ACC112 (cell line): ENCODE measurements at regions not wholly inside any gene's neighbourhood (a gene's known extent, or its start where the extent isn't known, plus 50 kb on each side); places are given as distances from the start of the nearest gene placed in this dataset.

ENCODE experiments used
- H2AFZ ChIP-seq: fragments of 200-600 bp; sonication (generic); one replicate; pipeline ENCODE4 v1.6.0; 2017; ENCODE audit warnings: antibody characterized with exemption, low read length; ENCODE audit not compliant: unreplicated experiment
- H3K27ac ChIP-seq: fragments of 200-600 bp; sonication (generic); 2 replicates; pipeline ENCODE4 v1.5.1; 2014; ENCODE audit warnings: low read depth, mild to moderate bottlenecking, antibody characterized with exemption, low read length, moderate library complexity
- H3K27me3 ChIP-seq: fragments of 200-600 bp; sonication (generic); 2 replicates; pipeline ENCODE4 v1.6.1; 2014; ENCODE audit warnings: mild to moderate bottlenecking, antibody characterized with exemption, low read length, moderate library complexity, mixed read lengths; ENCODE audit not compliant: insufficient read depth
- H3K36me3 ChIP-seq: fragments of 200-600 bp; sonication (generic); 2 replicates; pipeline ENCODE4 v1.6.1; 2016; ENCODE audit warnings: mild to moderate bottlenecking, antibody characterized with exemption, low read length, moderate library complexity, mixed read lengths; ENCODE audit not compliant: insufficient read depth
- H3K4me1 ChIP-seq: fragments of 200-600 bp; sonication (generic); one replicate; pipeline ENCODE4 v1.6.1; 2016; ENCODE audit warnings: low read length, mixed read lengths; ENCODE audit not compliant: insufficient read depth, unreplicated experiment, control insufficient read depth
- H3K4me3 ChIP-seq: fragments of 200-600 bp; sonication (generic); 2 replicates; pipeline ENCODE4 v1.5.1; 2014; ENCODE audit warnings: mild to moderate bottlenecking, low read depth, low read length
- H3K79me2 ChIP-seq: fragments of 200-600 bp; sonication (generic); one replicate; pipeline ENCODE4 v1.6.0; 2016; ENCODE audit warnings: low read length; ENCODE audit not compliant: control insufficient read depth, unreplicated experiment, insufficient read depth

DNA sequence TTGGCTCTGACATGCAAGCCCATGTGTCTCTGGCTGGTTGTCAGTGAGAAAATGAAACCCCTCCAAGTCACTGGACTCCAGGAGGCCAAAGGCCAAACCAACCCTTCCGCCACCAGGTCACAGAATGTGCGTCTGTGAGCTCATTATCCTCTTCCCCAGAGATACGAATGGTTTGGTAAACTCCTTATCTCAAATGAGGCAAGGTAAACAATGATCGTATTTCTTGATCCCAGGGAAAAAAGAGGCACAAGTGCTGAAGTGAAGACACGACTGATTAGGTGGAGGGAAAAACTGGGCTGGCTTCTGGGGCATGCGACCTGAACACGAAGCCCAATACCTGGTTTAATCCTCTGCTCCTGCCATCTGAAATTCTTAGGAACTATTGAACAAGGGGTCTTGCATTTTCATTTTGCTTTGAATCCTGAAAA is 70.6 kb upstream of the ARID5B start:
- no peak overlapping the region for H2AFZ ChIP-seq
- H3K27ac ChIP-seq = no peak overlapping the region
- peaks cover 19% of the 10 kb centered on the region for H3K4me1 ChIP-seq
- no peaks in the 10 kb centered on the region for H3K79me2 ChIP-seq
- H3K27me3 ChIP-seq = no peaks in the 10 kb centered on the region
- H3K36me3 ChIP-seq = no peaks in the 10 kb centered on the region
- no peak overlapping the region for H3K4me3 ChIP-seq

DNA sequence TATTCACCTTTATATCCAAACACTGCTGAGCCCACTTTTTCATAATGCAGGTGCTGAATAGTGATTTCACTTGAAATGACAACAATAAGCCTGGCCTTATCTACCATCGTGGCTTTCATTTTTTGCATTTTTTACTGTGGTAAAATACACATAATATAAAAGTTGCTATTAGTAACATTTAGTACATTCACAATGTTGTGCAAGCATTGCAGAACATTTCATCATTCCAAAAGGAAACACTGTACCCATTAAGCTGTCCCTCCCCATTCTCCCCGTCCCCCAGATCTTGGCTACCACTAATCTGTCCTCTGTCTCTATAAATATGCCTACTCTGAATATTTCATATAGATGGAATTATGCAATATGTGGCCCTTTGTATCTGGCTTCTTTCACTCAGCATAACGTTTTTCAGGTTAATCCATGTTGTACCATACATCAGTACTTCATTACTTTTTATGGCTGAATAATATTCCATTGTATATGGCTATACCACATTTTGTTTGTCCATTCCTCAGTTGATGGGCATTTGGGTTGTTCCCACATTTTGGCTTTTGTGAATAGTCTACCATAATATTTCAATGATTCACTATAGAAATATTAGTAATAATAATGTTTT is 68.5 kb upstream of the ARID5B start:
- no peaks in the 10 kb centered on the region for H3K27me3 ChIP-seq
- no peak overlapping the region for H3K4me3 ChIP-seq
- peak overlapping the region; percentile 63 for H2AFZ ChIP-seq
- no peaks in the 10 kb centered on the region for H3K36me3 ChIP-seq
- H3K27ac ChIP-seq = peak overlapping the region; percentile 55
- peaks cover 33% of the 10 kb centered on the region for H3K4me1 ChIP-seq
- H3K79me2 ChIP-seq = no peaks in the 10 kb centered on the region

DNA sequence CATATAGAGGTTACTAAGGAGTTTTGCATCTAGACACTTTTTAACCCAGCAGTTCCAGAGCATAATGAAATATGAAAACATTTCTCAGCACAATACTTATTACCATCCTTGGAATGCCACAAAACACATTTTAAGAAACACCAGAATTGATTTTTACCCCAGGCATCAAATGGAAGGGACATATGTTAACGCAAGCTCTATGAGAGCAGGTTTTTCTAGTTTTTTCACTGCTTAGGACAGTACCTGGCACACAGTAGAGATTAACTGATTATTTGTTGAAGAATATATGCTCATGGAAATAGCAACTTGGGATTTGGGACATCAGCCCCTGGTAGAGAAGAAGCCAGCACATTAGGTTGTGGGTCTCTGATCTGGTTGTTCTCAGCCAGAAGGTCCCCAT is 67.0 kb upstream of the ARID5B start:
- Histone ChIP-seq H3K4me1 (peaks cover 37% of the 10 kb centered on the region), H3K4me3 (no peak overlapping the region), H3K27ac (peak overlapping the region; percentile 87; the same call in 1 of the 2 replicates), H3K27me3 (no peaks in the 10 kb centered on the region), H3K36me3 (no peaks in the 10 kb centered on the region), H3K79me2 (no peaks in the 10 kb centered on the region), H2AFZ (no peak overlapping the region)

DNA sequence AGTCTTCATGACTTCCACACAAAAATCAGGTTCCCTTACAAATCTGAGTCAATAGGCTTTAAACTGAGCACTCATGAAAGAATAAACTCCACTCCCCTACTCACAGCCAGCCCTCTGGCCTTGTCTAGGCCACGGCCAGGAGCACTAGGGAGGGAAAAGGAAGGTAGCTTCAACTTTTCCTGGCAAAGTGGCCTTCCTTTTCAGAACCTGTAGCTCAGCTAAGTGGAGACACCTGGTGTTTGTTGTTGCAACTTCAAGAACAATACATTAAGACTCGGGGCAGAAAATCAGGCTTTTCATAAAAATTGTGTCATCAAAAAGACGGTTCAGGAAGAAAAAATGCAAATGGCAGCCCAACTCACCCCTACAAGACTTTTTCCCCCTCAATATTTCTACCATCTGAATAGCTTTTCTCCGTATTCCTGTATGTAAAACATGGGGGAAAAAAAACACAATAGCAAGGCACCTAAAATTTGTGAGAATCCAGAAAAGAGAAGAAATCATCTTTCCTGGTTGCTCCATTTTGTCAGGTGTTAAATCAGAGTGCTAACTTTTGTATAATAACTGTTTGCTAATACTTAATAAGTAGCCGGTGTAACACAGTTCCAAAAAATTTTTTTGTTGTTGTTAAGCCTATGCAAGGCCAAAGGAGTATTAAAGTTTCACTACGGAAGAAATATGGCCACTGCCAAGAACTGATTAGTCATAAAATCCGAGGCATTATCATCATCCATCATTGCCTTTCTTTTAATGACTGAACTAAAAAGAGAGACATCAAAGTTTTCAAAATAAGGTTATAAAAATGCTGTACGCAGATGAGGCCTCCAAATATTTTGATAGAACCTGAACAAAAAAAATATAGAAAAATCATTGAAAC is 66.2 kb upstream of the ARID5B start:
- Histone ChIP-seq H3K79me2 (no peaks in the 10 kb centered on the region), H2AFZ (peak overlapping the region; percentile 81), H3K36me3 (no peaks in the 10 kb centered on the region), H3K4me3 (peak overlapping the region; percentile 61), H3K27ac (peak overlapping the region; percentile 87), H3K4me1 (peaks cover 37% of the 10 kb centered on the region), H3K27me3 (no peaks in the 10 kb centered on the region)

DNA sequence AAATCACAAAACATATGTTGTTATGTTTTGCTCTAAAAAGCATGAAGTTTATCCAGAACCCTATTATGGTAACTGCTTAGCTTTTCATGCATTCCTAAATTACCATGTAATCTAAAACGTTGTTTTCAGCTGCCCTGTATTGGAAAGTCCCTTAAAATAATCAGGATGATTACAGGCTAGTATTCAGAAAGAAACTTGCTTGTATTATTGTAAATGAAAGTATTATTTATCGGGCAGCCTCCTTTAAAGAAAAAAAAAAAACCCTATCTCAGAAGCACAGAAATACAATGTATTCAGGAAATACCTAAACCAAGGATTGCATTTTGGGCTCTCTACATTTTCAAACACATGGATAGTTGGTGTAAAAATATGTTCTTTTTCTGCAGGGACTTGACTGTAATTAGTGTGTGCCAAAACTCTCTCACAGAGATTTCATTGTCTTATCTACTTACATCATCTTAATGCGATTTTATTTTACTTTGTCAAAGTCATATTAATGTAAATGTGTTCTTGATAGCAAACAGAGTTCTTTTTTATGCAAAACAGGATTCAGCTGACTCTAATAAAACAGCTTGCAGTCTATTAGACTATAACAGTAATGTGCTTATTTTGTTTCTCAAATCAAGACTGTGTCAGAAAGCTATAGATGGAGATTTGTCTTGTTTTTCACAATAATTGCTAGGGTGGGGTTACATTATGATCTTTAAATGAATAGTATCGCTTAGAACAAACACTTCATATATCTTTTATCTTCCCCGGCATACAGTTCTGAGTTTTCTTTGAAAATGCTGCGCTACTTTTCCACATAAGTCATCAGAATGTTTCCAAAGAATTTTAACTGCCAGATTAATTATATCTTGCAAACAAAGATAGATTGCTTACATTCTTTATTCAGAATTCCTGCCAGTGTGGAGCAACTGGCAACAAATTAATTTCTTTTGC is 65.3 kb upstream of the ARID5B start:
- H3K4me1 ChIP-seq = peaks cover 37% of the 10 kb centered on the region
- peak overlapping the region; percentile 61 for H3K4me3 ChIP-seq
- H3K79me2 ChIP-seq = no peaks in the 10 kb centered on the region
- H3K27ac ChIP-seq = peak overlapping the region; percentile 87
- H2AFZ ChIP-seq = peak overlapping the region; percentile 81
- no peaks in the 10 kb centered on the region for H3K36me3 ChIP-seq
- H3K27me3 ChIP-seq = no peaks in the 10 kb centered on the region

DNA sequence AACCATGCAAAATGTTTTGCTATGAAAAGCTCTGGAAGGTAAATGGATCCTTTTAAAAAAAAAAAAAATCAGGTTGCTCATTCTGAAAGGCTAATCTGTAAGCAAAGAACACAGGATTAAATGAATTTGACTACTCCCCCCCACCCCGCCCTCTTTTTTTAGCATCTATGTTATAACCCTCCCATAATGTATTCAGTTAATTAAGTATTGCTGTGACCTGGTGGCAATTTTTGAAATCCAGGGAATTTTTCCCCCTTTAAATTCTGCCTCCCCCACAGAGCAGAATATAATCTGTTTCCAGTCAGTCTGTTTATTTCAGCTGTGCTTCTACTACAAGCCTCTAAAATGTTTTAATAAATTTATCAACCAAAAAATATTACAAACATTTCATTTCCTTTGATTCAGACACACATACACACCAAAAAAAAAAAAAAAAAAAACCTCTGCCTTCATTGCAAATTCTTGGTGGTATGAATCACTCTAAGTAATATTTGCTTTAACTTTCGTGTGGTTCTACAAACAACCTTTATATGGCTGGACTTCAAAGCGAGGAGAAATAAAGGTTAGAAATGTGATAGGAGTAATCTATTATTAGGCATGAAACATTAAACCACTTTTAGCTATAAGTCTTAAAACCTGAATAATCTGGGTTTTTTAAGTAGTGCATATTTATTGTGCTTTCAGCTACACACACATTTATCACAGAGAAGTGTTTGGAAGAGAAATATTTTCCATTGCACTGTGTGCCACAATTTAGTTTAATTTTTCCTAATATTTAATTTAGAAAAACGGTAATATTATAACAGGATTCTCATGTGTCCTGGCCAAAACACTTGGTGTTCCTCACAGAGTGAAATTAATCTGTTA is 64.4 kb upstream of the ARID5B start:
- no peaks in the 10 kb centered on the region for H3K79me2 ChIP-seq
- H3K27me3 ChIP-seq = no peaks in the 10 kb centered on the region
- H3K27ac ChIP-seq = peak overlapping the region; percentile 87
- H3K4me1 ChIP-seq = peaks cover 36% of the 10 kb centered on the region
- H3K36me3 ChIP-seq = no peaks in the 10 kb centered on the region
- H2AFZ ChIP-seq = peak overlapping the region; percentile 81
- peak overlapping the region; percentile 61 for H3K4me3 ChIP-seq

DNA sequence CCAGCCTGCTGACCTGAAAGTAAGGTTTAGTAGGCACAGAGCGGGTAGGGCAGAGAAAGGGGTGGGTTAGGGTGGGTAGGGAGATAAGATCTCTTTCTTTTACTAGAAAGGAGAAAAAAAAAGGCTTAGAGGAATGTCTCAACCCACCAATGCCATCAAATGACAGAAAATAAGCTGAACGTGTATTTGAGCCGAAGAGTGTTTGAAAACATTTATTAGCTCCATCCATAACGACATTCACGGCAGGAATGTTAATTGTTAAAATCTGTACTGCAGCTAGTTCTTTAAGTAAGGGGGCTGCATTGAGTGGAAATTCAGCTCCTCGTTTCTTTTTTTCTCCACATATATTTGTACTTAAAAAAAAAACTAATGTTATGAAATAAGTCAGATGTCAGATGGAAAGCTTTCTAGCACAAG is 63.7 kb upstream of the ARID5B start:
- 0 out of 2 replicates have a peak overlapping the region, but pooled peaks have one; percentile 16 for H3K4me3 ChIP-seq
- no peak overlapping the region for H2AFZ ChIP-seq
- H3K27me3 ChIP-seq = no peaks in the 10 kb centered on the region
- H3K36me3 ChIP-seq = no peaks in the 10 kb centered on the region
- H3K79me2 ChIP-seq = no peaks in the 10 kb centered on the region
- H3K27ac ChIP-seq = peak overlapping the region; percentile 87
- H3K4me1 ChIP-seq = peaks cover 34% of the 10 kb centered on the region

DNA sequence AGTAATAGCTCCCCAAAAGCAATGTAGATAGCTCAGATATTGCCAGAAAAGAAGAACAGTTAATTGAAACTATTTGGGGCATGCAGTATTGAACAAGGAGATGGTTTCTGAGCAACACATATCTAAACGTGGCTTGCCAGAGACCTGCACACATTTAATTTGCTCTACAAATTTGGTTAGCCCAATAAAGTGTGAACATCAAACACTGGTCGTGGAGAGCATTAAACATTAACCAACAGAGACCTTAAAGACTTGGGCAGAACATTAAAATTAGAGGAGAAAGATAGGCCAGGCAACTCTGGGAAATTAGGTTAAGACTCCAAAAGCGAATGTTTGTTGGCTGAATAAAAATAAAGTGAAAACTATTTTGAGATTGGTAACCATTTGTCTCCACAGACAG is 61.6 kb upstream of the ARID5B start:
- H3K4me1 ChIP-seq = peaks cover 47% of the 10 kb centered on the region
- no peaks in the 10 kb centered on the region for H3K36me3 ChIP-seq
- H3K27ac ChIP-seq = no peak overlapping the region
- no peaks in the 10 kb centered on the region for H3K79me2 ChIP-seq
- H2AFZ ChIP-seq = no peak overlapping the region
- H3K27me3 ChIP-seq = no peaks in the 10 kb centered on the region
- no peak overlapping the region for H3K4me3 ChIP-seq

DNA sequence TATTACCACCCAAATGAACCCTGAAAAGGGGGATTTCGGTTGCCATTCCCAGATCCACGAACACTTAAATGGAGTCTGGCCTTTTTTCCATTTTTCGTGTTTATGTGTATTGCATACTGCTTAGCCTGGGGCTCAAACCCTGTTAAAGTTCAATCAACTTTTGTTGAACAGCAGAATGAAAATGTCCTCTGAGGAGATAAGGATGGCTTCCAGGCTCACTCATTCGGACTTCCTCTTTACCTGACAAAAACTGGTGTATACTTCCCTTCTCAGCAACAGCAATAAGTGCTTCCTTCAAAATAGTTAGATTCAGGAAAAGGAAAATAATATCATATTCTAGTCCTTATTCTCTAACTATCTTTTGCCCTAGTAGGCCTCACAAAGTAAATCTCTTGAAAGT is 61.1 kb upstream of the ARID5B start:
- Histone ChIP-seq H3K27ac (no peak overlapping the region), H3K27me3 (no peaks in the 10 kb centered on the region), H3K79me2 (no peaks in the 10 kb centered on the region), H3K4me3 (no peak overlapping the region), H3K36me3 (no peaks in the 10 kb centered on the region), H2AFZ (no peak overlapping the region), H3K4me1 (peaks cover 42% of the 10 kb centered on the region)
